Stimulated activated naive B cell treated with anti-CD40 and anti-IgM and Interleukin-4, amounts not matched to agents 10 μg/mL and 1 μg/mL and 100 μg/mL, for 72 hours (primary cell): ENCODE measurements at regions not wholly inside any gene's neighbourhood (a gene's known extent, or its start where the extent isn't known, plus 50 kb on each side); places are given as distances from the start of the nearest gene placed in this dataset.

Experiments
- ATAC-seq, 2 donors: fragments of 150-1000 bp; cut with Tn5 transposase; replicated peaks; 2 replicates each; pipeline ENCODE4 v1.10.0; 2021; ENCODE audit warnings: moderate library complexity in 1 of 2
- DNase-seq: peaks from one replicate; pipeline ENCODE4 v3.0.0; 2021
- H3K27ac Mint-ChIP-seq: one replicate; pipeline ENCODE4 v1.8.0; 2022; ENCODE audit warnings: mild to moderate bottlenecking, mixed read lengths
- H3K27me3 Mint-ChIP-seq, 2 donors: one replicate each; pipeline ENCODE4 v1.8.0; 2022; ENCODE audit warnings: mixed read lengths in 2 of 2
- H3K36me3 Mint-ChIP-seq, 2 donors: one replicate each; pipeline ENCODE4 v1.8.0; 2022; ENCODE audit warnings: mixed read lengths in 2 of 2, mild to moderate bottlenecking in 1 of 2
- H3K4me1 Mint-ChIP-seq, 2 donors: one replicate each; pipeline ENCODE4 v1.8.0; 2022; ENCODE audit warnings: mixed read lengths in 2 of 2, mild to moderate bottlenecking in 1 of 2
- H3K4me3 Mint-ChIP-seq, 2 donors: one replicate each; pipeline ENCODE4 v1.8.0; 2022; ENCODE audit warnings: mild to moderate bottlenecking in 2 of 2, mixed read lengths in 2 of 2, moderate library complexity in 1 of 2
- H3K9me3 Mint-ChIP-seq, 2 donors: one replicate each; pipeline ENCODE4 v1.8.0; 2022; ENCODE audit warnings: mixed read lengths in 2 of 2, mild to moderate bottlenecking in 1 of 2

- Mint-ChIP-seq H3K27me3 (peaks cover 0 to 4% of the 10 kb centered on the region in 2 donors), H3K36me3 (no peaks in the 10 kb centered on the region), H3K4me3 (no peak overlapping the region), H3K27ac (no peak overlapping the region), H3K9me3 (peaks cover 8 to 10% of the 10 kb centered on the region in 2 donors), H3K4me1 (peaks cover 11 to 14% of the 10 kb centered on the region in 2 donors)
- ATAC-seq: no peak
- DNase-seq: no peak
Measured at GRCh38 chr3:67894510-67894909, 240.1 kb upstream of the SUCLG2 start.

- DNase-seq: no peak
- Mint-ChIP-seq H3K9me3 (peaks cover 4 to 8% of the 10 kb centered on the region in 2 donors), H3K27me3 (peaks cover 0 to 4% of the 10 kb centered on the region in 2 donors)
Measured at GRCh38 chr3:67884345-67884744, 229.9 kb upstream of the SUCLG2 start.

GRCh38 chr3:67883766-67884165 is 229.4 kb upstream of the SUCLG2 start:
- Mint-ChIP-seq H3K4me3 (no peak overlapping the region), H3K36me3 (peaks cover 0 to 3% of the 10 kb centered on the region in 2 donors), H3K27ac (no peak overlapping the region), H3K4me1 (no peaks in the 10 kb centered on the region), H3K27me3 (peaks cover 0 to 4% of the 10 kb centered on the region in 2 donors), H3K9me3 (peaks cover 4 to 8% of the 10 kb centered on the region in 2 donors)
- no peak for ATAC-seq
- no peak for DNase-seq

More at GRCh38 chr3:67884345-67884744, 229.9 kb upstream of the SUCLG2 start:
- no peak for ATAC-seq
- Mint-ChIP-seq H3K36me3 (peaks cover 0 to 3% of the 10 kb centered on the region in 2 donors), H3K27ac (no peak overlapping the region), H3K4me3 (no peak overlapping the region), H3K4me1 (no peaks in the 10 kb centered on the region)

GRCh38 chr3:67882981-67883380 is 228.6 kb upstream of the SUCLG2 start:
- peaks cover 4% of the 10 kb centered on the region in 2 donors for H3K9me3 Mint-ChIP-seq
- H3K4me1 Mint-ChIP-seq: no peaks in the 10 kb centered on the region
- no peak for ATAC-seq
- no peak for DNase-seq
- H3K27ac Mint-ChIP-seq: no peak overlapping the region
- peaks cover 0 to 3% of the 10 kb centered on the region in 2 donors for H3K36me3 Mint-ChIP-seq
- no peak overlapping the region for H3K4me3 Mint-ChIP-seq
- peaks cover 0 to 4% of the 10 kb centered on the region in 2 donors for H3K27me3 Mint-ChIP-seq

GRCh38 chr3:67876261-67876660 is 221.8 kb upstream of the SUCLG2 start:
- ATAC-seq (no peak), DNase-seq (no peak)
- Mint-ChIP-seq H3K4me1 (no peaks in the 10 kb centered on the region), H3K27me3 (peaks cover 0 to 5% of the 10 kb centered on the region in 2 donors), H3K27ac (no peak overlapping the region), H3K4me3 (no peak overlapping the region), H3K36me3 (no peaks in the 10 kb centered on the region), H3K9me3 (no peaks in the 10 kb centered on the region)

- Mint-ChIP-seq H3K36me3 (no peaks in the 10 kb centered on the region), H3K27me3 (peaks cover 0 to 5% of the 10 kb centered on the region in 2 donors), H3K4me1 (no peaks in the 10 kb centered on the region), H3K4me3 (no peak overlapping the region), H3K9me3 (no peaks in the 10 kb centered on the region), H3K27ac (no peak overlapping the region)
- no peak for DNase-seq
- no peak for ATAC-seq
Measured at GRCh38 chr3:67875858-67876257, 221.4 kb upstream of the SUCLG2 start.

GRCh38 chr3:67875338-67875737 is 220.9 kb upstream of the SUCLG2 start:
- no peak overlapping the region for H3K27ac Mint-ChIP-seq
- no peak overlapping the region for H3K4me3 Mint-ChIP-seq
- H3K27me3 Mint-ChIP-seq: peaks cover 2 to 5% of the 10 kb centered on the region in 2 donors
- no peaks in the 10 kb centered on the region for H3K4me1 Mint-ChIP-seq
- no peak for DNase-seq
- H3K9me3 Mint-ChIP-seq: no peaks in the 10 kb centered on the region
- no peaks in the 10 kb centered on the region for H3K36me3 Mint-ChIP-seq
- no peak for ATAC-seq

- no peak overlapping the region for H3K27ac Mint-ChIP-seq
- H3K36me3 Mint-ChIP-seq: no peaks in the 10 kb centered on the region
- ATAC-seq (no peak), DNase-seq (no peak)
- peaks cover 2 to 4% of the 10 kb centered on the region in 2 donors for H3K27me3 Mint-ChIP-seq
- no peak overlapping the region for H3K4me3 Mint-ChIP-seq
- peaks cover 4 to 5% of the 10 kb centered on the region in 2 donors for H3K9me3 Mint-ChIP-seq
- H3K4me1 Mint-ChIP-seq: no peaks in the 10 kb centered on the region
Measured at GRCh38 chr3:67870477-67870876, 216.1 kb upstream of the SUCLG2 start.

- peaks cover 0 to 4% of the 10 kb centered on the region in 2 donors for H3K27me3 Mint-ChIP-seq
- no peak overlapping the region for H3K4me3 Mint-ChIP-seq
- peaks cover 4 to 5% of the 10 kb centered on the region in 2 donors for H3K9me3 Mint-ChIP-seq
- no peaks in the 10 kb centered on the region for H3K36me3 Mint-ChIP-seq
- ATAC-seq: no peak
- H3K27ac Mint-ChIP-seq: no peak overlapping the region
- no peaks in the 10 kb centered on the region for H3K4me1 Mint-ChIP-seq
- no peak for DNase-seq
Measured at GRCh38 chr3:67866571-67866970, 212.2 kb upstream of the SUCLG2 start.

- no peaks in the 10 kb centered on the region for H3K4me1 Mint-ChIP-seq
- H3K27me3 Mint-ChIP-seq: no peaks in the 10 kb centered on the region
- no peak overlapping the region for H3K27ac Mint-ChIP-seq
- DNase-seq (no peak), ATAC-seq (no peak)
- H3K4me3 Mint-ChIP-seq: no peak overlapping the region
- peaks cover 4 to 5% of the 10 kb centered on the region in 2 donors for H3K9me3 Mint-ChIP-seq
- no peaks in the 10 kb centered on the region for H3K36me3 Mint-ChIP-seq
Measured at GRCh38 chr3:67864587-67865183, 210.3 kb upstream of the SUCLG2 start.

GRCh38 chr3:67863869-67864268 is 209.5 kb upstream of the SUCLG2 start:
- DNase-seq: no peak
- Mint-ChIP-seq H3K4me1 (no peaks in the 10 kb centered on the region), H3K4me3 (no peak overlapping the region), H3K9me3 (peaks cover 4 to 5% of the 10 kb centered on the region in 2 donors), H3K27me3 (no peaks in the 10 kb centered on the region), H3K27ac (no peak overlapping the region), H3K36me3 (no peaks in the 10 kb centered on the region)
- ATAC-seq: no peak

GRCh38 chr3:67860429-67860828 is 206.0 kb upstream of the SUCLG2 start:
- Mint-ChIP-seq H3K36me3 (no peaks in the 10 kb centered on the region), H3K4me1 (no peaks in the 10 kb centered on the region), H3K27ac (no peak overlapping the region), H3K9me3 (no peaks in the 10 kb centered on the region), H3K4me3 (no peak overlapping the region), H3K27me3 (no peaks in the 10 kb centered on the region)
- ATAC-seq: no peak
- DNase-seq: no peak

GRCh38 chr3:67858492-67858891 is 204.1 kb upstream of the SUCLG2 start:
- Mint-ChIP-seq H3K36me3 (no peaks in the 10 kb centered on the region), H3K4me1 (no peaks in the 10 kb centered on the region), H3K27ac (no peak overlapping the region), H3K4me3 (no peak overlapping the region), H3K9me3 (no peaks in the 10 kb centered on the region), H3K27me3 (peaks cover 0 to 3% of the 10 kb centered on the region in 2 donors)
- ATAC-seq (no peak), DNase-seq (no peak)

GRCh38 chr3:67856718-67857117 is 202.3 kb upstream of the SUCLG2 start:
- Mint-ChIP-seq H3K36me3 (no peaks in the 10 kb centered on the region), H3K4me3 (no peak overlapping the region), H3K4me1 (peaks cover 0 to 1% of the 10 kb centered on the region in 2 donors), H3K27me3 (peaks cover 4 to 10% of the 10 kb centered on the region in 2 donors), H3K27ac (no peak overlapping the region), H3K9me3 (peaks cover 2 to 3% of the 10 kb centered on the region in 2 donors)
- ATAC-seq (no peak), DNase-seq (no peak)

- no peak overlapping the region for H3K4me3 Mint-ChIP-seq
- H3K27me3 Mint-ChIP-seq: peaks cover 7 to 10% of the 10 kb centered on the region in 2 donors
- DNase-seq (no peak), ATAC-seq (no peak)
- H3K36me3 Mint-ChIP-seq: no peaks in the 10 kb centered on the region
- H3K27ac Mint-ChIP-seq: no peak overlapping the region
- peaks cover 0 to 1% of the 10 kb centered on the region in 2 donors for H3K4me1 Mint-ChIP-seq
- peaks cover 2 to 3% of the 10 kb centered on the region in 2 donors for H3K9me3 Mint-ChIP-seq
Measured at GRCh38 chr3:67854663-67855062, 200.3 kb upstream of the SUCLG2 start.
